ENCODE measurements at regions not wholly inside any gene's neighbourhood (a gene's known extent, or its start where the extent isn't known, plus 50 kb on each side); places are given as distances from the start of the nearest gene placed in this dataset.

DNA sequence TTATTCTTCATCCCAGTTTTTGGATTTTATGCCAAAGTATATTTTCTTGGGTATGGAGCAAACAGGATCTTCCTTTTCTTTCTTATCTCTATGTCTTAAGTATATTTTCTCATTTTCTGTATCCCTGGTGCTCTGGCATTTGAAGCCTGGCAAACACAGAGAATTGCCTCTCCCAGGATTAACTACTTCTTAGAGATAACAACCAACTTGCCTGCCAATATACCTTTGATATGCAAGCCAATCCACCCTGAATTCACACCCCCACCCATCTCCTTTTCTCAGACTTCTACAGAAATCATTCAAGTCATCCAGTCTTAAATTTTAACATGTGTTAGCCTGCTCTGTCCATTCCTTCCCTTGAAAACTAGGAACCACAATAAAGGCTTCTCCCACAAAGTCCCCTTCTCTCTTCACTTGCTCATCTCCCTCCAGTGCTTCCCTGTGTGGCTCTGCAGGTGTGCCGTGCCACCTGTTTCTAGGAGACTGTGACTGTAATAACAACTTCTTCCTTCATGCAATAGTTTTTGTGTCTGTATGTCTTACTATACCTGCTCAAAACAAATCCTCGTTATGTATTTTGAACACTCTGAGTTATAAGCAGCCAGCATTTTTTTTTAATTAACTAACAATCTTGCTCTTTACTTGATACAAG lies 649.7 kb upstream of the RIOK2 start:
- H3K4me1 Mint-ChIP-seq, result no peaks in the 10 kb centered on the region
- Histone ChIP-seq H3K27ac (ENCODE audit: low read length) (no peak overlapping the region), H3K36me3 (ENCODE audit: control insufficient read depth, insufficient read depth, low read length) (no peaks in the 10 kb centered on the region), H3K4me1 (ENCODE audit: control insufficient read depth, insufficient read depth, low read length) (no peaks in the 10 kb centered on the region), H3K4me3 (ENCODE audit: low read length) (no peak overlapping the region), H3K9me3 (ENCODE audit: control insufficient read depth, insufficient read depth, low read length) (no peaks in the 10 kb centered on the region), H3K27me3 (ENCODE audit: control insufficient read depth, insufficient read depth, low read length) (no peaks in the 10 kb centered on the region)
- H3K4me3 Mint-ChIP-seq, result no peak overlapping the region
- H3K27ac Mint-ChIP-seq, result no peak overlapping the region
- ATAC-seq, result no peak
- TF ChIP-seq, protein P1, sequence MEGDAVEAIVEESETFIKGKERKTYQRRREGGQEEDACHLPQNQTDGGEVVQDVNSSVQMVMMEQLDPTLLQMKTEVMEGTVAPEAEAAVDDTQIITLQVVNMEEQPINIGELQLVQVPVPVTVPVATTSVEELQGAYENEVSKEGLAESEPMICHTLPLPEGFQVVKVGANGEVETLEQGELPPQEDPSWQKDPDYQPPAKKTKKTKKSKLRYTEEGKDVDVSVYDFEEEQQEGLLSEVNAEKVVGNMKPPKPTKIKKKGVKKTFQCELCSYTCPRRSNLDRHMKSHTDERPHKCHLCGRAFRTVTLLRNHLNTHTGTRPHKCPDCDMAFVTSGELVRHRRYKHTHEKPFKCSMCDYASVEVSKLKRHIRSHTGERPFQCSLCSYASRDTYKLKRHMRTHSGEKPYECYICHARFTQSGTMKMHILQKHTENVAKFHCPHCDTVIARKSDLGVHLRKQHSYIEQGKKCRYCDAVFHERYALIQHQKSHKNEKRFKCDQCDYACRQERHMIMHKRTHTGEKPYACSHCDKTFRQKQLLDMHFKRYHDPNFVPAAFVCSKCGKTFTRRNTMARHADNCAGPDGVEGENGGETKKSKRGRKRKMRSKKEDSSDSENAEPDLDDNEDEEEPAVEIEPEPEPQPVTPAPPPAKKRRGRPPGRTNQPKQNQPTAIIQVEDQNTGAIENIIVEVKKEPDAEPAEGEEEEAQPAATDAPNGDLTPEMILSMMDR (IDR thresholded peaks at IDR 0.05), result no peak
- peaks cover 14 to 16% of the 10 kb centered on the region in 2 donors for H3K9me3 Mint-ChIP-seq
- intact Hi-C loops (cut with micrococcal nuclease), result no loop called here
- H3K27me3 Mint-ChIP-seq (ENCODE audit: low read depth in 2 of 2), result no peaks in the 10 kb centered on the region
- H3K36me3 Mint-ChIP-seq, result no peaks in the 10 kb centered on the region
- no peak for DNase-seq
- 84% methylated on average over 2 of the region's 2 CpGs for WGBS (ENCODE audit: insufficient coverage)

GRCh38 chr5:97834561-97834960 lies 651.5 kb upstream of the RIOK2 start:
- H3K36me3 Mint-ChIP-seq, result no peaks in the 10 kb centered on the region
- no peak overlapping the region for H3K27ac Mint-ChIP-seq
- Histone ChIP-seq H3K27me3 (ENCODE audit: control insufficient read depth, insufficient read depth, low read length) (no peaks in the 10 kb centered on the region), H3K9me3 (ENCODE audit: control insufficient read depth, insufficient read depth, low read length) (no peaks in the 10 kb centered on the region), H3K27ac (ENCODE audit: low read length) (no peak overlapping the region), H3K4me1 (ENCODE audit: control insufficient read depth, insufficient read depth, low read length) (no peaks in the 10 kb centered on the region), H3K4me3 (ENCODE audit: low read length) (no peak overlapping the region), H3K36me3 (ENCODE audit: control insufficient read depth, insufficient read depth, low read length) (no peaks in the 10 kb centered on the region)
- WGBS (ENCODE audit: insufficient coverage), result no CpG with 5 or more reads among the region's 1 CpG
- intact Hi-C loops (cut with micrococcal nuclease), result no loop called here
- no peaks in the 10 kb centered on the region for H3K4me1 Mint-ChIP-seq
- TF ChIP-seq, protein P1 (IDR thresholded peaks at IDR 0.05), result no peak
- H3K9me3 Mint-ChIP-seq, result peaks cover 12 to 13% of the 10 kb centered on the region in 2 donors
- no peak overlapping the region for H3K4me3 Mint-ChIP-seq
- H3K27me3 Mint-ChIP-seq (ENCODE audit: low read depth in 2 of 2), result no peaks in the 10 kb centered on the region
- ATAC-seq (no peak), DNase-seq (no peak)

- Histone ChIP-seq H3K27ac (ENCODE audit: low read length) (no peak overlapping the region), H3K36me3 (ENCODE audit: control insufficient read depth, insufficient read depth, low read length) (no peaks in the 10 kb centered on the region), H3K9me3 (ENCODE audit: control insufficient read depth, insufficient read depth, low read length) (no peaks in the 10 kb centered on the region), H3K4me1 (ENCODE audit: control insufficient read depth, insufficient read depth, low read length) (no peaks in the 10 kb centered on the region), H3K4me3 (ENCODE audit: low read length) (no peak overlapping the region), H3K27me3 (ENCODE audit: control insufficient read depth, insufficient read depth, low read length) (no peaks in the 10 kb centered on the region)
- no peak for DNase-seq
- Mint-ChIP-seq H3K4me1 (no peaks in the 10 kb centered on the region), H3K36me3 (no peaks in the 10 kb centered on the region), H3K4me3 (no peak overlapping the region), H3K9me3 (peaks cover 12 to 13% of the 10 kb centered on the region in 2 donors), H3K27me3 (ENCODE audit: low read depth in 2 of 2) (no peaks in the 10 kb centered on the region), H3K27ac (no peak overlapping the region)
- intact Hi-C loops (cut with micrococcal nuclease), result no loop called here
- TF ChIP-seq, protein P1 (IDR thresholded peaks at IDR 0.05), result no peak
- no peak for ATAC-seq
- WGBS (ENCODE audit: insufficient coverage), result 87% methylated on average over 1 of the region's 1 CpG
Observed at GRCh38 chr5:97835112-97835511, 652.1 kb upstream of the RIOK2 start.

DNA sequence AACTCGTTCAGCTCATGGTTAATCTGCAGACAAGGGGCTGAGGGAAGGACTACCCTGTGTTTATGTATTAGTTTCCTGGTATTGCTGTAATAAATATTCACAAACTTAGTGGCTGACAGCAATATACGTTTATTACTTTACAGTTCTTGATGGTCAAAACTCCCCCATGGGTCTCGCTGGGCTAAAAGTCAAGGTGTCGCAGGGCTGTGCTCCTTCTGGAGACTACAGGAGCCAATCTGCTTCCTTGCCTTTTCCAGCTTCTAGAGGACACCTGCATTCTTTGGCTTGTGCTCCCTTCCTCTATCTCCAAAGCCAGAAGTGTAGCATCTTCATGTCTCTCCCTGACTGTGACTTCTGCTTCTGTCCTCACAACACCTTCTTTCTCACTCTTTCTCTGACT lies 653.8 kb upstream of the RIOK2 start:
- H3K27ac Mint-ChIP-seq, result no peak overlapping the region
- DNase-seq (no peak), ATAC-seq (no peak)
- Histone ChIP-seq H3K36me3 (ENCODE audit: control insufficient read depth, insufficient read depth, low read length) (no peaks in the 10 kb centered on the region), H3K4me1 (ENCODE audit: control insufficient read depth, insufficient read depth, low read length) (no peaks in the 10 kb centered on the region), H3K4me3 (ENCODE audit: low read length) (no peak overlapping the region), H3K27me3 (ENCODE audit: control insufficient read depth, insufficient read depth, low read length) (no peaks in the 10 kb centered on the region), H3K9me3 (ENCODE audit: control insufficient read depth, insufficient read depth, low read length) (no peaks in the 10 kb centered on the region), H3K27ac (ENCODE audit: low read length) (no peak overlapping the region)
- H3K36me3 Mint-ChIP-seq, result no peaks in the 10 kb centered on the region
- H3K27me3 Mint-ChIP-seq (ENCODE audit: low read depth in 2 of 2), result no peaks in the 10 kb centered on the region
- H3K9me3 Mint-ChIP-seq, result peaks cover 11 to 12% of the 10 kb centered on the region in 2 donors
- WGBS (ENCODE audit: insufficient coverage), result 96% methylated on average over 3 of the region's 4 CpGs
- no peaks in the 10 kb centered on the region for H3K4me1 Mint-ChIP-seq
- TF ChIP-seq, protein P1 (IDR thresholded peaks at IDR 0.05), result no peak
- intact Hi-C loops (cut with micrococcal nuclease), result no loop called here
- H3K4me3 Mint-ChIP-seq, result no peak overlapping the region
